ENCODE measurements at regions not wholly inside any gene's neighbourhood (a gene's known extent, or its start where the extent isn't known, plus 50 kb on each side); places are given as distances from the start of the nearest gene placed in this dataset.

DNA sequence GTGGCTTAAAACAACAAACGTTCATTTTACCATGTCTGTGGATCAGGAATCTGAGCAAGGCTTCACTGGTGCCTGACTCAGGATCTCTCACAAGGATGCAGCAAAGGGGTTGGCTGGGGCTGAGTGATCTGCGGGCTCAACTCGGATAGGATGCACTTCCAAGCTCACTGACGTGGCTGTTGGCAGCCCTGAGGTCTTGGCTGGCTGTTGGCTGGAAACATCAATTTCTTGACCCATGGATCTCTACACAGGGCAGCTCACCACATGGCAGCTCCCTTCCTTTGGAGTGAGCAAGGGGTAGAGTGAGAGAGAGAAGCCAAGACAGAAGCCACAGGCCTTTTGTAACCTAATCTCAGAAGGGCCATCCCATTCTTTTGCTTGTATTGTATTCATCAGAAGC is 202.1 kb downstream of the NXNL2 start:
- TF ChIP-seq RNF2 (conservative IDR thresholded peaks at IDR 0.05; ENCODE audit: low read depth), result no peak
- TF ChIP-seq YY1 (IDR thresholded peaks at IDR 0.05; ENCODE audit: insufficient read depth, insufficient replicate concordance, low read depth, low read length), result no peak
- TF ChIP-seq POLR2A (IDR thresholded peaks at IDR 0.05; ENCODE audit: insufficient read depth in 1 of 2, low read depth in 2 of 2, low read length in 2 of 2), result no peak
- no peak for TF ChIP-seq FOXA1 (IDR thresholded peaks at IDR 0.05)
- TF ChIP-seq FOXA1 (CRISPR knock-in tag; IDR thresholded peaks at IDR 0.05), result no peak
- TF ChIP-seq MXD1 (CRISPR knock-in tag; IDR thresholded peaks at IDR 0.05), result no peak
